Type B pancreatic cell (in vitro differentiated cells): ENCODE measurements at regions not wholly inside any gene's neighbourhood (a gene's known extent, or its start where the extent isn't known, plus 50 kb on each side); places are given as distances from the start of the nearest gene placed in this dataset.

Experiments used
- DNase-seq: peaks from one replicate; pipeline ENCODE4 v3.0.0; 2021; ENCODE audit warnings: mixed read lengths; ENCODE audit not compliant: unreplicated experiment; ENCODE audit errors: extremely low spot score
- H3K27ac Mint-ChIP-seq: 2 replicates; pipeline ENCODE4 v1.8.0; 2021; ENCODE audit warnings: mild to moderate bottlenecking, mixed read lengths
- H3K27me3 Mint-ChIP-seq: 2 replicates; pipeline ENCODE4 v1.8.0; 2021; ENCODE audit warnings: mixed read lengths
- H3K36me3 Mint-ChIP-seq: 2 replicates; pipeline ENCODE4 v1.8.0; 2021; ENCODE audit warnings: mixed read lengths
- H3K4me1 Mint-ChIP-seq: one replicate; pipeline ENCODE4 v1.8.0; 2021; ENCODE audit warnings: mixed read lengths; ENCODE audit not compliant: unreplicated experiment
- H3K4me3 Mint-ChIP-seq: 2 replicates; pipeline ENCODE4 v1.8.0; 2021; ENCODE audit warnings: mild to moderate bottlenecking, mixed read lengths
- H3K9me3 Mint-ChIP-seq: 2 replicates; pipeline ENCODE4 v1.8.0; 2021; ENCODE audit warnings: mixed read lengths
- CTCF ChIP-seq: fragments of 200-600 bp; sonication (generic); conservative IDR thresholded peaks from 2 replicates; pipeline ENCODE4 v1.5.0; 2021; ENCODE audit warnings: antibody characterized with exemption, mild to moderate bottlenecking

GRCh38 chr5:158351485-158352125, 492.7 kb upstream of the CLINT1 start:
- no peak overlapping the region for H3K4me3 Mint-ChIP-seq
- peaks cover 11% of the 10 kb centered on the region for H3K4me1 Mint-ChIP-seq
- H3K27me3 Mint-ChIP-seq = no peaks in the 10 kb centered on the region
- DNase-seq = no peak
- H3K27ac Mint-ChIP-seq = no peak overlapping the region
- no peaks in the 10 kb centered on the region for H3K36me3 Mint-ChIP-seq
- no peaks in the 10 kb centered on the region for H3K9me3 Mint-ChIP-seq
- TF ChIP-seq CTCF = no peak

GRCh38 chr5:158349987-158350386, 491.0 kb upstream of the CLINT1 start:
- Mint-ChIP-seq H3K27ac (no peak overlapping the region), H3K36me3 (no peaks in the 10 kb centered on the region), H3K27me3 (no peaks in the 10 kb centered on the region), H3K9me3 (no peaks in the 10 kb centered on the region), H3K4me1 (peaks cover 11% of the 10 kb centered on the region), H3K4me3 (no peak overlapping the region)
- TF ChIP-seq CTCF = no peak
- no peak for DNase-seq

- Mint-ChIP-seq H3K9me3 (no peaks in the 10 kb centered on the region), H3K27me3 (no peaks in the 10 kb centered on the region), H3K27ac (no peak overlapping the region), H3K36me3 (no peaks in the 10 kb centered on the region), H3K4me3 (no peak overlapping the region), H3K4me1 (peaks cover under 1% of the 10 kb centered on the region)
- DNase-seq = no peak
- TF ChIP-seq CTCF = no peak
Measured at GRCh38 chr5:158344376-158344775, 485.4 kb upstream of the CLINT1 start.

GRCh38 chr5:158340608-158341007, 481.7 kb upstream of the CLINT1 start:
- no peak for TF ChIP-seq CTCF
- Mint-ChIP-seq H3K36me3 (no peaks in the 10 kb centered on the region), H3K4me1 (no peaks in the 10 kb centered on the region), H3K27me3 (no peaks in the 10 kb centered on the region), H3K9me3 (no peaks in the 10 kb centered on the region), H3K4me3 (no peak overlapping the region), H3K27ac (no peak overlapping the region)
- DNase-seq = no peak

GRCh38 chr5:158326256-158326655, 467.3 kb upstream of the CLINT1 start:
- Mint-ChIP-seq H3K9me3 (no peaks in the 10 kb centered on the region), H3K4me3 (no peak overlapping the region), H3K36me3 (no peaks in the 10 kb centered on the region), H3K27ac (no peak overlapping the region), H3K27me3 (no peaks in the 10 kb centered on the region), H3K4me1 (peaks cover 5% of the 10 kb centered on the region)
- DNase-seq = no peak
- no peak for TF ChIP-seq CTCF

GRCh38 chr5:158324236-158324635, 465.3 kb upstream of the CLINT1 start:
- Mint-ChIP-seq H3K4me3 (no peak overlapping the region), H3K4me1 (peaks cover 23% of the 10 kb centered on the region), H3K36me3 (no peaks in the 10 kb centered on the region), H3K9me3 (no peaks in the 10 kb centered on the region), H3K27me3 (no peaks in the 10 kb centered on the region), H3K27ac (no peak overlapping the region)
- no peak for DNase-seq
- TF ChIP-seq CTCF = no peak
